B cell (primary cell): ENCODE measurements at regions not wholly inside any gene's neighbourhood (a gene's known extent, or its start where the extent isn't known, plus 50 kb on each side); places are given as distances from the start of the nearest gene placed in this dataset. TPM values are rescaled to one million over a fixed set of nuclear protein-coding genes. Genes with fewer than 3 reads are reported as not detected.

Source experiments
- ATAC-seq: fragments of 200-7000 bp; cut with Tn5 transposase; one replicate; pipeline ENCODE4 v1.10.0; 2021; ENCODE audit warnings: low read depth, mild to moderate bottlenecking, moderate number of reproducible peaks, moderate library complexity
- CTCF ChIA-PET: fragments of 350-600 bp; sonication (Branson Sonifier 250); formaldehyde crosslinking; loops from one replicate; lab custom pipeline; 2021; ENCODE audit warnings: antibody characterized with exemption, inconsistent platforms; lab: Charles Lee
- POLR2A ChIA-PET: fragments of 350-600 bp; sonication (Branson Sonifier 250); formaldehyde crosslinking; loops from one replicate; lab custom pipeline; 2021; ENCODE audit warnings: antibody characterized with exemption; lab: Charles Lee
- DNase-seq: peaks from one replicate; pipeline ENCODE4 v3.0.0; 2013
- H2AFZ ChIP-seq: 2 replicates; pipeline ENCODE4 v1.6.1; 2012; ENCODE audit warnings: mild to moderate bottlenecking, low read depth, low read length; ENCODE audit not compliant: insufficient read depth, poor library complexity, severe bottlenecking
- H3K27ac ChIP-seq, 2 donors: 1 replicate in 1 of 2; 2 replicates in 1 of 2; pipeline ENCODE4 v1.5.1; 2012 to 2013; ENCODE audit warnings: low read length in 2 of 2, mild to moderate bottlenecking in 2 of 2, moderate library complexity in 1 of 2
- H3K27me3 ChIP-seq, 4 experiments: fragments of 200-600 bp in 1 of 4; sonication (generic) in 1 of 4; replicated peaks in 1 of 4; 1 replicate in 2 of 4; 2 replicates in 2 of 4; pipeline versions ENCODE4 v1.6.1 to v1.7.0; 2013 to 2016; ENCODE audit warnings: low read length in 3 of 4, mild to moderate bottlenecking in 2 of 4, mixed read lengths in 1 of 4, moderate library complexity in 1 of 4; ENCODE audit not compliant: insufficient read depth in 4 of 4, control insufficient read depth in 3 of 4; ENCODE audit errors: control extremely low read depth in 1 of 4
- H3K36me3 ChIP-seq, 2 experiments: replicated peaks in 1 of 2; 1 replicate in 1 of 2; 2 replicates in 1 of 2; pipeline versions ENCODE4 v1.6.1 to v1.7.1; 2013; ENCODE audit warnings: low read length in 1 of 2; ENCODE audit not compliant: insufficient read depth in 2 of 2, control insufficient read depth in 1 of 2; ENCODE audit errors: control extremely low read depth in 1 of 2, extremely low read depth in 1 of 2
- H3K4me1 ChIP-seq, 2 donors: fragments of 200-600 bp in 1 of 2; sonication (generic) in 1 of 2; 1 replicate in 1 of 2; 2 replicates in 1 of 2; pipeline versions ENCODE4 v1.5.1 to v1.6.1; 2013 to 2017; ENCODE audit warnings: low read length in 2 of 2; ENCODE audit not compliant: control insufficient read depth in 2 of 2, insufficient read depth in 2 of 2
- H3K4me2 ChIP-seq: replicated peaks from 2 replicates; pipeline ENCODE3; 2012; ENCODE audit warnings: mild to moderate bottlenecking, low read depth, low read length; ENCODE audit not compliant: poor library complexity, severe bottlenecking
- H3K4me3 ChIP-seq, 5 experiments: fragments of 200-600 bp in 1 of 5; sonication (generic) in 1 of 5; 1 replicate in 3 of 5; 2 replicates in 2 of 5; pipeline versions ENCODE4 v1.5.1 to v1.7.0; 2011 to 2016; ENCODE audit warnings: low read length in 4 of 5, mild to moderate bottlenecking in 4 of 5, low read depth in 2 of 5, control low read depth in 1 of 5, moderate library complexity in 1 of 5; ENCODE audit not compliant: insufficient read depth in 1 of 5; ENCODE audit errors: control extremely low read depth in 1 of 5, extremely low read depth in 1 of 5
- H3K79me2 ChIP-seq: fragments of 200-600 bp; sonication (generic); one replicate; pipeline ENCODE4 v1.6.0; 2016; ENCODE audit warnings: low read length; ENCODE audit not compliant: control insufficient read depth, insufficient read depth
- H3K9ac ChIP-seq: fragments of 200-600 bp; sonication (generic); 2 replicates; pipeline ENCODE4 v1.6.1; 2017; ENCODE audit warnings: mild to moderate bottlenecking, low read length, moderate library complexity
- H3K9me3 ChIP-seq, 3 donors: one replicate each; pipeline versions ENCODE4 v1.6.1 to v1.7.1; 2013; ENCODE audit warnings: low read length in 2 of 3; ENCODE audit not compliant: control insufficient read depth in 2 of 3, insufficient read depth in 1 of 3; ENCODE audit errors: control extremely low read depth in 1 of 3
- H4K20me1 ChIP-seq: 2 replicates; pipeline ENCODE4 v1.6.0; 2012; ENCODE audit warnings: mild to moderate bottlenecking, low read length; ENCODE audit not compliant: insufficient read depth, control insufficient read depth, poor library complexity, severe bottlenecking
- H3K27ac Mint-ChIP-seq: one replicate; pipeline ENCODE4 v1.8.0; 2021; ENCODE audit warnings: mixed read lengths
- H3K27me3 Mint-ChIP-seq: one replicate; pipeline ENCODE4 v1.8.0; 2021; ENCODE audit warnings: mixed read lengths
- H3K4me1 Mint-ChIP-seq: one replicate; pipeline ENCODE4 v1.8.0; 2021; ENCODE audit warnings: mixed read lengths
- H3K4me3 Mint-ChIP-seq: one replicate; pipeline ENCODE4 v1.8.0; 2021; ENCODE audit warnings: mixed read lengths
- H3K9me3 Mint-ChIP-seq: one replicate; pipeline ENCODE4 v1.8.0; 2022; ENCODE audit warnings: mixed read lengths; ENCODE audit not compliant: insufficient read depth
- EZH2 ChIP-seq: IDR thresholded peaks from 2 replicates; pipeline ENCODE4 v1.6.1; 2012; ENCODE audit warnings: borderline replicate concordance, low read depth, mild to moderate bottlenecking, moderate library complexity, low read length; ENCODE audit not compliant: insufficient read depth, poor library complexity, severe bottlenecking
- intact Hi-C: fragments of 100-400 bp; cut with micrococcal nuclease; formaldehyde crosslinking; loops from one replicate; pipeline ENCODE4 v1.10.0; 2022
- small RNA-seq: library from RNA; depleted of rRNA; stranded (forward); fragments of <200 nt; gene quantifications from one replicate; pipeline ENCODE3, GENCODE V24; 2012; ENCODE audit warnings: low replicate concordance, low read depth; ENCODE audit not compliant: insufficient read length
- TF ChIP-seq, protein P1 (sequence below): fragments of 200-600 bp; IDR thresholded peaks from one replicate; pipeline ENCODE4 v1.8.0; 2022; ENCODE audit warnings: antibody characterized with exemption, mild to moderate bottlenecking

DNA sequence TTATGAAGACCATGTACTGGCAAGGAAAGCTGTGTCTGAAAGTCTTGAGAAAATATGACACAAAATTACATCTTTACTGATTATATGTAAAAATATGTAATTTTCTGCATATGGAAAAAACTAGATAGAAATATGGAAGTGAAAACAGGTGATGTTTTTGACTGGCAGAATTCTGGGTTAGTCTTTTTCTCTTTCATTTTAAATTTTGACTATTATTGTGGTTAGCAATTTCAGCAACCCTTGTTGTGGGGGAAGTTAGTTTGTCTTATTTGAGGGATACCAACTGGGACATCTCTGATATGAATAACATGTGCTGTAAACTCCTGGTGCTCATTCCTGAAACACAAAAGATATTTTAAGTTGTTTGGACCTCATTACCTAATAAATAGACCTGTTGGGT is 49.9 kb upstream of the CPEB2 start:
- Histone ChIP-seq H3K27ac (no peak overlapping the region), H2AFZ (no peak overlapping the region), H3K27me3 (no peaks in the 10 kb centered on the region), H4K20me1 (no peaks in the 10 kb centered on the region), H3K9ac (no peak overlapping the region), H3K4me3 (no peak overlapping the region), H3K4me2 (no peak overlapping the region), H3K36me3 (no peaks in the 10 kb centered on the region), H3K9me3 (no peaks in the 10 kb centered on the region), H3K79me2 (no peaks in the 10 kb centered on the region), H3K4me1 (no peaks in the 10 kb centered on the region)
- H3K27ac Mint-ChIP-seq: no peak overlapping the region
- H3K4me3 Mint-ChIP-seq: no peak overlapping the region
- DNase-seq: no peak
- ChIA-PET POLR2A (no interaction called here), CTCF (no interaction called here)
- H3K27me3 Mint-ChIP-seq: peaks cover 11% of the 10 kb centered on the region
- no peak for ATAC-seq
- TF ChIP-seq EZH2: no peak
- TF ChIP-seq, protein P1, sequence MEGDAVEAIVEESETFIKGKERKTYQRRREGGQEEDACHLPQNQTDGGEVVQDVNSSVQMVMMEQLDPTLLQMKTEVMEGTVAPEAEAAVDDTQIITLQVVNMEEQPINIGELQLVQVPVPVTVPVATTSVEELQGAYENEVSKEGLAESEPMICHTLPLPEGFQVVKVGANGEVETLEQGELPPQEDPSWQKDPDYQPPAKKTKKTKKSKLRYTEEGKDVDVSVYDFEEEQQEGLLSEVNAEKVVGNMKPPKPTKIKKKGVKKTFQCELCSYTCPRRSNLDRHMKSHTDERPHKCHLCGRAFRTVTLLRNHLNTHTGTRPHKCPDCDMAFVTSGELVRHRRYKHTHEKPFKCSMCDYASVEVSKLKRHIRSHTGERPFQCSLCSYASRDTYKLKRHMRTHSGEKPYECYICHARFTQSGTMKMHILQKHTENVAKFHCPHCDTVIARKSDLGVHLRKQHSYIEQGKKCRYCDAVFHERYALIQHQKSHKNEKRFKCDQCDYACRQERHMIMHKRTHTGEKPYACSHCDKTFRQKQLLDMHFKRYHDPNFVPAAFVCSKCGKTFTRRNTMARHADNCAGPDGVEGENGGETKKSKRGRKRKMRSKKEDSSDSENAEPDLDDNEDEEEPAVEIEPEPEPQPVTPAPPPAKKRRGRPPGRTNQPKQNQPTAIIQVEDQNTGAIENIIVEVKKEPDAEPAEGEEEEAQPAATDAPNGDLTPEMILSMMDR: no peak
- H3K4me1 Mint-ChIP-seq: no peaks in the 10 kb centered on the region
- intact Hi-C loops: no loop called here
- H3K9me3 Mint-ChIP-seq: no peaks in the 10 kb centered on the region

Small RNA genes lying in the stretch of these regions (small RNA-seq; reads per million reads assigned to genes)
- gene RF00092: not detected
